OCI-LY1 (cell line): ENCODE measurements at regions not wholly inside any gene's neighbourhood (a gene's known extent, or its start where the extent isn't known, plus 50 kb on each side); places are given as distances from the start of the nearest gene placed in this dataset.

Source experiments
- H2AFZ ChIP-seq: fragments of 200-600 bp; sonication (generic), shearing (Covaris generic); 2 replicates; pipeline ENCODE4 v1.6.0; 2014; ENCODE audit warnings: antibody characterized with exemption, mild to moderate bottlenecking, low read length
- H3F3A ChIP-seq: fragments of 200-600 bp; sonication (generic), shearing (Covaris generic); 2 replicates; pipeline ENCODE4 v1.6.0; 2014; ENCODE audit warnings: mild to moderate bottlenecking, antibody characterized with exemption, low read length, moderate library complexity; ENCODE audit not compliant: insufficient read depth
- H3K27ac ChIP-seq: fragments of 200-600 bp; sonication (generic); 2 replicates; pipeline ENCODE4 v1.5.1; 2014; ENCODE audit warnings: low read length, mixed run types, mild to moderate bottlenecking, low read depth; ENCODE audit not compliant: poor library complexity, severe bottlenecking
- H3K27me3 ChIP-seq: fragments of 200-600 bp; sonication (generic); 2 replicates; pipeline ENCODE4 v1.6.0; 2014; ENCODE audit warnings: antibody characterized with exemption, mild to moderate bottlenecking, low read length, moderate library complexity; ENCODE audit not compliant: insufficient read depth
- H3K36me3 ChIP-seq: fragments of 200-600 bp; sonication (generic); 2 replicates; pipeline ENCODE4 v1.6.1; 2014; ENCODE audit warnings: mild to moderate bottlenecking, antibody characterized with exemption, low read length, moderate library complexity, mixed read lengths; ENCODE audit not compliant: insufficient read depth
- H3K4me1 ChIP-seq: fragments of 200-600 bp; sonication (generic); 2 replicates; pipeline ENCODE4 v1.5.1; 2014; ENCODE audit warnings: mild to moderate bottlenecking, low read length, moderate library complexity; ENCODE audit not compliant: insufficient read depth, severe bottlenecking
- H3K4me2 ChIP-seq: fragments of 200-600 bp; sonication (generic), shearing (Covaris generic); 2 replicates; pipeline ENCODE4 v1.6.1; 2014; ENCODE audit warnings: low read length
- H3K4me3 ChIP-seq: fragments of 200-600 bp; sonication (generic); 2 replicates; pipeline ENCODE4 v1.5.1; 2014; ENCODE audit warnings: low read length, low read depth, mild to moderate bottlenecking, mixed read lengths; ENCODE audit not compliant: poor library complexity, severe bottlenecking
- H3K79me2 ChIP-seq: fragments of 200-600 bp; shearing (Covaris generic); 2 replicates; pipeline ENCODE4 v1.6.1; 2016; ENCODE audit warnings: mixed run types, low read length, mixed read lengths; ENCODE audit not compliant: insufficient read depth
- H3K9ac ChIP-seq: fragments of 200-600 bp; sonication (generic), shearing (Covaris generic); 2 replicates; pipeline ENCODE4 v1.6.1; 2014; ENCODE audit warnings: mild to moderate bottlenecking, low read length, mixed read lengths
- H3K9me2 ChIP-seq: fragments of 200-600 bp; sonication (generic), shearing (Covaris generic); 2 replicates; pipeline ENCODE4 v1.6.1; 2014; ENCODE audit warnings: low read depth, mild to moderate bottlenecking, low read length, mixed read lengths
- H3K9me3 ChIP-seq: fragments of 200-600 bp; shearing (Covaris generic); 2 replicates; pipeline ENCODE4 v1.6.1; 2014; ENCODE audit warnings: low read length, mixed read lengths
- H4K20me1 ChIP-seq: fragments of 200-600 bp; sonication (generic), shearing (Covaris generic); 2 replicates; pipeline ENCODE4 v1.6.0; 2016; ENCODE audit warnings: mild to moderate bottlenecking, low read length; ENCODE audit not compliant: insufficient read depth
- CTCF ChIP-seq: fragments of 200-600 bp; sonication (generic), shearing (Covaris generic); IDR thresholded peaks from 2 replicates; pipeline ENCODE4 v1.5.1; 2017; ENCODE audit warnings: mild to moderate bottlenecking, antibody characterized with exemption, low read length, moderate library complexity, mixed read lengths
- EZH2 ChIP-seq: fragments of 200-600 bp; sonication (generic), shearing (Covaris generic); IDR thresholded peaks from 2 replicates; pipeline ENCODE4 v1.8.0; 2017; ENCODE audit warnings: borderline replicate concordance, mixed run types, mild to moderate bottlenecking, antibody characterized with exemption, low read length, moderate library complexity, mixed read lengths

GRCh38 chr18:78778651-78779050, 201.0 kb upstream of the SALL3 start:
- TF ChIP-seq CTCF: no peak
- no peak for TF ChIP-seq EZH2
- Histone ChIP-seq H3K4me3 (no peak overlapping the region), H3K27me3 (no peaks in the 10 kb centered on the region), H3K4me2 (no peak overlapping the region), H3K9ac (no peak overlapping the region), H3K79me2 (no peaks in the 10 kb centered on the region), H3K9me2 (no peaks in the 10 kb centered on the region), H3F3A (no peaks in the 10 kb centered on the region), H3K27ac (no peak overlapping the region), H3K4me1 (no peaks in the 10 kb centered on the region), H3K9me3 (no peaks in the 10 kb centered on the region), H4K20me1 (no peaks in the 10 kb centered on the region), H3K36me3 (no peaks in the 10 kb centered on the region), H2AFZ (no peak overlapping the region)

DNA sequence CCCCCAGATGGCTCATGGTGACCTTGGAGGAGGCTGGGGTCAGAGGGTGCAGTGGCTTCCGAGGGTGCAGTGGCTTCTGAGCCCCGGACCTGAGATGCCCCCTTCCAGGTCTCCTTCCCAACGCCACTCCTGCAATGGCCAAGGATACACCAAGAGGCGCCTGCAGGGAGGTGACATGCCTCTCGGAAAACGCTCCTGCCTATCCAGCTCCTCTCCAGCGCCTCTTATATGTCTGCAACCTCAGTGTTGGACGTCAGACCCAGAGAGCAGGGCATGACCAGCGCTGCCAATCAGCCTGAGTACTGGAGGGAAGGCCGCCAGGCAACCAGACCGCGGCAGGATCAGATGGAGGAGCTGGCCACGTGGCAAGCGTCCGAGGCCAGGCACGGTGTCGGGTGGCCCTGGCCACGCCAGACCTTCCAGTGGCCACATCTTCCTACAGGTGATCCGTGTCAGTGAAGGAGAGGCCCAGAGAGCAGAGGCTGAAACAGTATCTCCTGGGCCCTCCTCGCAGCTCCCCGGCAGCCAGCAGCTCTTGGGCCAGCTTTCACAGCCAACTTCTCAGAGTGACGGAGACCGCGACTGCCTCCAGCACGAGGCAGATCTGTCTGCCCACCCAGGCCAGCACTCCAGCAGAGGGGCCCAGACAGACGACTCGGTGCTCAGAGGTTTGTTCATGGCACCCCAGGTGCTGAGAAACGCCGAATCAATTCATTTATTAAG, 199.5 kb upstream of the SALL3 start:
- H4K20me1 ChIP-seq: no peaks in the 10 kb centered on the region
- H3F3A ChIP-seq: no peaks in the 10 kb centered on the region
- no peak overlapping the region for H3K9ac ChIP-seq
- H3K4me3 ChIP-seq: no peak overlapping the region
- no peaks in the 10 kb centered on the region for H3K4me1 ChIP-seq
- H2AFZ ChIP-seq: no peak overlapping the region
- H3K9me3 ChIP-seq: no peaks in the 10 kb centered on the region
- no peak for TF ChIP-seq EZH2
- no peaks in the 10 kb centered on the region for H3K79me2 ChIP-seq
- no peaks in the 10 kb centered on the region for H3K9me2 ChIP-seq
- no peaks in the 10 kb centered on the region for H3K36me3 ChIP-seq
- no peak overlapping the region for H3K27ac ChIP-seq
- no peak overlapping the region for H3K4me2 ChIP-seq
- H3K27me3 ChIP-seq: no peaks in the 10 kb centered on the region

DNA sequence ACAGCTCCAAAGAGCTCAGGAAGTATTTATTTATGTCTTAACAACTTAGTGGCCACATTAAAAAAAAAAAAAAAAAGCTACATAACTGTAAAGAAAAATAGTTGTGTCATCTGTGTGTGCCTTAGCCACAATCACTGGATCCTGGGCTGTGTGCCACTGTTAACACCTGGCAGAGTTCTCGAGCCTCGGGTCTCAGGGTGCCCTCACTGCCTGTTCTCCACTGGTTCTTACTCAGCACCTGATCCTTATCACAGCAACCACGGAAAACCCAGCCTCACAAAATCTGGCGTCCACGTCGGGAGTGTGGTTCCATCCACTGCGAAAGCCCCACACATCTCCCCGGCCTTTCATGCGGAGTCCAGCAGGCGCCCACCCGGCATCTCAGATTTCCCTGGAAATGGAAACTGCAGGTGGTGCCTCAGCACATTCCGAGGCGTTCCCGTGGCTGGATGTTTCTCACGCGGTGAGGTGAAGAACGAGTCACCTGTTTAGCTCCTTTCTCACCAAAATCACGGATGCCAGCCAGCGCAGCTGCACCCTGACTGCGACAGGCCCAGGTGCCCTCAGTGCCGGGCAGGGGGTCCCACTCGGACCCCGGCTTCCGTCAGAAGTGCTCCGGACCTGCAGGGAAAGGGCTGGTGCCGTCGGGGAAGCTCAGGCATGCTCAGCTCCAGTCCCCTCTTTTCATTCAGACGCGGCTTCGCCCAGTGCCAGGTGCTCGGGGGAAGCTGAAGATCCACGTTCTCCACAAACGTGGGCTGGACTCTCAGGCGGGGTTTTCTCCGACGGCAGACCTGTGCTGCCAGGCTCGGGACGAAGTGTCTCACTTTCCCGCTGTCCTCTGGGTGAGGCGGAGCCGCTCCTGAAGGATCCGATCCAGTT, 198.7 kb upstream of the SALL3 start:
- Histone ChIP-seq H2AFZ (no peak overlapping the region), H3K4me2 (no peak overlapping the region), H3K9ac (no peak overlapping the region), H3K4me3 (no peak overlapping the region), H3K27me3 (no peaks in the 10 kb centered on the region), H3K9me2 (no peaks in the 10 kb centered on the region), H3K4me1 (no peaks in the 10 kb centered on the region), H3K79me2 (no peaks in the 10 kb centered on the region), H3K36me3 (no peaks in the 10 kb centered on the region), H3F3A (no peaks in the 10 kb centered on the region), H4K20me1 (no peaks in the 10 kb centered on the region), H3K27ac (no peak overlapping the region), H3K9me3 (no peaks in the 10 kb centered on the region)
- no peak for TF ChIP-seq CTCF
- no peak for TF ChIP-seq EZH2
